ENCODE measurements at regions not wholly inside any gene's neighbourhood (a gene's known extent, or its start where the extent isn't known, plus 50 kb on each side); places are given as distances from the start of the nearest gene placed in this dataset.

- Histone ChIP-seq H3K4me1 (ENCODE audit: insufficient read depth, low read length) (no peaks in the 10 kb centered on the region), H2AFZ (ENCODE audit: low read depth, low read length) (no peak overlapping the region), H3K79me2 (ENCODE audit: insufficient read depth, low read length) (no peaks in the 10 kb centered on the region), H3K27ac (ENCODE audit: low read length) (no peak overlapping the region), H3K9ac (ENCODE audit: low read depth, low read length) (no peak overlapping the region), H3K9me3 (ENCODE audit: insufficient read depth, low read length, severe bottlenecking) (no peaks in the 10 kb centered on the region), H3K4me3 (ENCODE audit: low read depth in 1 of 2, low read length in 2 of 2) (no peak overlapping the region), H4K20me1 (ENCODE audit: insufficient read depth, low read length) (no peaks in the 10 kb centered on the region; the same call in 1 of the 2 replicates), H3K4me2 (ENCODE audit: insufficient read depth, low read length) (no peak overlapping the region), H3K36me3 (ENCODE audit: insufficient read depth, low read length) (no peaks in the 10 kb centered on the region), H3K27me3 (ENCODE audit: insufficient read depth, low read length, poor library complexity) (peaks cover 6% of the 10 kb centered on the region)
- TF ChIP-seq CTCF (IDR thresholded peaks at IDR 0.05; ENCODE audit: borderline replicate concordance, extremely low read depth, low read length, poor library complexity, severe bottlenecking) (no peak), EZH2 (IDR thresholded peaks at IDR 0.05; ENCODE audit: borderline replicate concordance, low read depth, low read length, severe bottlenecking) (no peak)
- DNase-seq, result no peak
- no peak for ATAC-seq (ENCODE audit: insufficient read depth, low read depth)
Measured at GRCh38 chr18:78730546-78730945, 249.1 kb upstream of the SALL3 start.

- no peak for ATAC-seq (ENCODE audit: insufficient read depth, low read depth)
- H3K9ac ChIP-seq (ENCODE audit: low read depth, low read length), result no peak overlapping the region
- H3K4me2 ChIP-seq (ENCODE audit: insufficient read depth, low read length), result no peak overlapping the region
- H3K27me3 ChIP-seq (ENCODE audit: insufficient read depth, low read length, poor library complexity), result peaks cover 6% of the 10 kb centered on the region
- H3K4me3 ChIP-seq (ENCODE audit: low read depth in 1 of 2, low read length in 2 of 2), result no peak overlapping the region
- DNase-seq, result no peak
- no peaks in the 10 kb centered on the region; the same call in 1 of the 2 replicates for H4K20me1 ChIP-seq (ENCODE audit: insufficient read depth, low read length)
- no peaks in the 10 kb centered on the region for H3K36me3 ChIP-seq (ENCODE audit: insufficient read depth, low read length)
- H3K9me3 ChIP-seq (ENCODE audit: insufficient read depth, low read length, severe bottlenecking), result no peaks in the 10 kb centered on the region
- no peak overlapping the region for H3K27ac ChIP-seq (ENCODE audit: low read length)
- no peaks in the 10 kb centered on the region for H3K4me1 ChIP-seq (ENCODE audit: insufficient read depth, low read length)
- H2AFZ ChIP-seq (ENCODE audit: low read depth, low read length), result no peak overlapping the region
- TF ChIP-seq CTCF (IDR thresholded peaks at IDR 0.05; ENCODE audit: borderline replicate concordance, extremely low read depth, low read length, poor library complexity, severe bottlenecking) (no peak), EZH2 (IDR thresholded peaks at IDR 0.05; ENCODE audit: borderline replicate concordance, low read depth, low read length, severe bottlenecking) (no peak)
- H3K79me2 ChIP-seq (ENCODE audit: insufficient read depth, low read length), result no peaks in the 10 kb centered on the region
Measured at GRCh38 chr18:78731016-78731397, 248.6 kb upstream of the SALL3 start.

- peaks cover 6% of the 10 kb centered on the region for H3K27me3 ChIP-seq (ENCODE audit: insufficient read depth, low read length, poor library complexity)
- TF ChIP-seq EZH2 (IDR thresholded peaks at IDR 0.05; ENCODE audit: borderline replicate concordance, low read depth, low read length, severe bottlenecking) (no peak), CTCF (IDR thresholded peaks at IDR 0.05; ENCODE audit: borderline replicate concordance, extremely low read depth, low read length, poor library complexity, severe bottlenecking) (no peak)
Measured at GRCh38 chr18:78731398-78732032, 248.1 kb upstream of the SALL3 start.

More at GRCh38 chr18:78731398-78732032, 248.1 kb upstream of the SALL3 start:
- Histone ChIP-seq H3K4me3 (ENCODE audit: low read depth in 1 of 2, low read length in 2 of 2) (no peak overlapping the region), H2AFZ (ENCODE audit: low read depth, low read length) (no peak overlapping the region), H3K27ac (ENCODE audit: low read length) (no peak overlapping the region), H3K4me1 (ENCODE audit: insufficient read depth, low read length) (no peaks in the 10 kb centered on the region), H3K79me2 (ENCODE audit: insufficient read depth, low read length) (no peaks in the 10 kb centered on the region), H3K9ac (ENCODE audit: low read depth, low read length) (no peak overlapping the region), H4K20me1 (ENCODE audit: insufficient read depth, low read length) (no peaks in the 10 kb centered on the region; the same call in 1 of the 2 replicates), H3K4me2 (ENCODE audit: insufficient read depth, low read length) (no peak overlapping the region), H3K9me3 (ENCODE audit: insufficient read depth, low read length, severe bottlenecking) (no peaks in the 10 kb centered on the region), H3K36me3 (ENCODE audit: insufficient read depth, low read length) (no peaks in the 10 kb centered on the region)
- no peak for ATAC-seq (ENCODE audit: insufficient read depth, low read depth)
- DNase-seq, result no peak

Measured in DND-41 (cell line).